ENCODE measurements at regions not wholly inside any gene's neighbourhood (a gene's known extent, or its start where the extent isn't known, plus 50 kb on each side); places are given as distances from the start of the nearest gene placed in this dataset.

DNA sequence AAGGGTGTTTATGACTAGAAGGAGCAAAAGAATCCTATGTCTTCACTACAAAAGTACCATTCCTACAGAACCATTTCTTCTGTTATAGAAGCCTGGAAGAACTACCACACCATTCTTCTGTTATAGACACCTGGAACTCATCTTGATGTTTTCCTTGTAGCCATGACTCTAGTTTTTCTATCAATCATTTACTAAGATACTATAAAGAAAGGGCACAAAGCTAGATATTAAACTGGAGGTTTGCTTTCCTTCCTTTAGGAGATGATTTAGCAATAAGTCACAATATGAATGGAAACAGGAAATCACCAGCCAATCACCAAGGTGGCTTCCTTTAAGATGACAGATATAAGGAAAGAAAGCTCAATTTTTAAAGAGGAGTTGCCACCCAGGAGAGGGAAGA lies 100.3 kb upstream of the NEUROD1 start:
- Histone ChIP-seq H3K27ac (peak overlapping the region in 1 of 2 donors; percentile 5), H3K4me3 (no peak overlapping the region), H3K27me3 (no peaks in the 10 kb centered on the region), H3K36me3 (ENCODE audit: low read depth, missing control alignments) (no peaks in the 10 kb centered on the region), H3K9me3 (no peaks in the 10 kb centered on the region), H3K4me1 (peaks cover 16% of the 10 kb centered on the region)
- TF ChIP-seq, protein P1, sequence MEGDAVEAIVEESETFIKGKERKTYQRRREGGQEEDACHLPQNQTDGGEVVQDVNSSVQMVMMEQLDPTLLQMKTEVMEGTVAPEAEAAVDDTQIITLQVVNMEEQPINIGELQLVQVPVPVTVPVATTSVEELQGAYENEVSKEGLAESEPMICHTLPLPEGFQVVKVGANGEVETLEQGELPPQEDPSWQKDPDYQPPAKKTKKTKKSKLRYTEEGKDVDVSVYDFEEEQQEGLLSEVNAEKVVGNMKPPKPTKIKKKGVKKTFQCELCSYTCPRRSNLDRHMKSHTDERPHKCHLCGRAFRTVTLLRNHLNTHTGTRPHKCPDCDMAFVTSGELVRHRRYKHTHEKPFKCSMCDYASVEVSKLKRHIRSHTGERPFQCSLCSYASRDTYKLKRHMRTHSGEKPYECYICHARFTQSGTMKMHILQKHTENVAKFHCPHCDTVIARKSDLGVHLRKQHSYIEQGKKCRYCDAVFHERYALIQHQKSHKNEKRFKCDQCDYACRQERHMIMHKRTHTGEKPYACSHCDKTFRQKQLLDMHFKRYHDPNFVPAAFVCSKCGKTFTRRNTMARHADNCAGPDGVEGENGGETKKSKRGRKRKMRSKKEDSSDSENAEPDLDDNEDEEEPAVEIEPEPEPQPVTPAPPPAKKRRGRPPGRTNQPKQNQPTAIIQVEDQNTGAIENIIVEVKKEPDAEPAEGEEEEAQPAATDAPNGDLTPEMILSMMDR (IDR thresholded peaks at IDR 0.05) = no peak
- no peak for TF ChIP-seq POLR2A (IDR thresholded peaks at IDR 0.05)
- no peak for DNase-seq
- intact Hi-C loops (cut with DNase I; ENCODE audit: low total_unique reads) = no loop called here

DNA sequence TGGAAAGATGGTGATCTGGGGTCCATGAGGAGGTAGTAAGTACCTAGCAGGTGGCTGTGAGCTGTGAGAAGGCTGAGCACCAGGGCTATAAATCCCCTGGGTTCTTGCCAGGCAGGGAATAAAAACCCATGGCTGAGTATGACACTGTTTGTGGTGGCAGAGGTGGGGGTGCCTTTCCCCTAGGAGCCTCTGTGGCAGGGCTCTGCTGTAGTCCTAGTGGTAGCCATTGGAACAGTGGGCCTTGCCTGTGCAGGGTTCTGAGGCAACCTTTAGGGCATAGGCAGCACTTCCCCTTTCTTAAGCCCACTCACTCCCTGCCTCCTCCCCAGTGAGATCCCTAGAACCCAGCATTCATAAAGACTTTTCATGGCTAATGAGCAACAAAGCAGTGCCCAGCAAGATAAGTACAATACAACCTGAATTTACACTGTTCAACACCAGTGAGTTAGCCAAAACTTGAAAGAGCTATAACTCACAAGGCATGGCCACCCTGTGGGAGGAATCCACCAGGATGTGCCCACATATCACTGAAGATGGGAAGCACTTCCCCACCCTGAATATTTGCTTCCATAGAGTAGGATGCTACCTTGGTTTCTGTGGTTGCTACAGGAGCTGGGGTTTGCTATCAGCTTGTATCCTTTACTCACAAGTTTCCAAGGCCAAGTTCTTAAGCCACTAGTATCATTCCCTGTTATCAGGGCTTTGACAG lies 100.9 kb upstream of the NEUROD1 start:
- intact Hi-C loops (cut with DNase I; ENCODE audit: low total_unique reads) = no loop called here
- Histone ChIP-seq H3K4me3 (no peak overlapping the region), H3K4me1 (peaks cover 16% of the 10 kb centered on the region), H3K9me3 (no peaks in the 10 kb centered on the region), H3K27me3 (no peaks in the 10 kb centered on the region), H3K27ac (peak overlapping the region in 1 of 2 donors; percentile 5), H3K36me3 (ENCODE audit: low read depth, missing control alignments) (no peaks in the 10 kb centered on the region)
- DNase-seq = no peak
- TF ChIP-seq POLR2A (IDR thresholded peaks at IDR 0.05) = no peak
- TF ChIP-seq, protein P1 (IDR thresholded peaks at IDR 0.05) = no peak

DNA sequence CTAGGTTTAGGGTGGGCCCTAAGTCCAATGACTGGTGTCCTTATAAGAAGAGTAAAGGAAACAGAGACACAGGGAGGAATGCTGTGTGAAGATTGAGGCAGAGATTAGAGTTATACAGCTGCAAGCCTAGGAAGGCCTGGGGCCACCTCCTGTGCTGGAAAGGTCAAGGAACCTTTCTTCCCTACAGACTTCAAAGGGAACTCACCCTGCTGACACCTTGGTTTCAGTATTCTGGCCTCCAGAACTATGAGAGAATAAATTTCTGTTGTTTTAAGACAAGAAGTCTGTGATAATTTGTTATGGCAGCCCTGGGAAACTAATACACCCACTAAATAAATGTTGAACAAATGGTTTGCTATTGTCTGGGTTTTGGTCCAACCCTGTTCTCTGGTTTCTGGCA lies 102.3 kb upstream of the NEUROD1 start:
- Histone ChIP-seq H3K27ac (no peak overlapping the region), H3K4me1 (peaks cover 16% of the 10 kb centered on the region), H3K27me3 (no peaks in the 10 kb centered on the region), H3K9me3 (no peaks in the 10 kb centered on the region), H3K36me3 (ENCODE audit: low read depth, missing control alignments) (no peaks in the 10 kb centered on the region), H3K4me3 (no peak overlapping the region)
- intact Hi-C loops (cut with DNase I; ENCODE audit: low total_unique reads) = no loop called here
- TF ChIP-seq, protein P1 (IDR thresholded peaks at IDR 0.05) = no peak
- TF ChIP-seq POLR2A (IDR thresholded peaks at IDR 0.05) = no peak
- no peak for DNase-seq

DNA sequence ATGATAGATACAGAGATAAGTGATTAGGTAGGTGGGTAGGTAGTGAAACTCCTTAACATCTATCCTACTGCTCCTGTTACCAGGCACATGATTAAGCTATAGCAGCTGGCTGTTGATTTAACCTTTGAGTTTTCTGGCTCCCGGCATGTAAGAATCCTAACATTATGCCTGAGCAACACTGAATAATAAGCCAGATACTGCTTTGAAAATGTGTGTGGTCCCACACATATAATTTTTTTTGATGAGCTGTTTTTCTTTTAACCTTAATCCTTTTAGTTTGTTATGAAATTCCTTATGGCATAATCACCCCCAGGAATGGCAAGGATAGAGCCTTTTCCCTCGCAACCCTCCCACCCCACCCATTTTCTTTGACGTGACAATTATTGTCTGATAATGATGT lies 104.2 kb upstream of the NEUROD1 start:
- Histone ChIP-seq H3K27ac (no peak overlapping the region), H3K4me1 (peaks cover 10% of the 10 kb centered on the region), H3K27me3 (no peaks in the 10 kb centered on the region), H3K9me3 (no peaks in the 10 kb centered on the region), H3K36me3 (ENCODE audit: low read depth, missing control alignments) (no peaks in the 10 kb centered on the region), H3K4me3 (no peak overlapping the region)
- 58 to 66% methylated on average over 3 of the region's 3 CpGs for WGBS, 2 donors
- no peak for TF ChIP-seq POLR2A (IDR thresholded peaks at IDR 0.05)
- TF ChIP-seq, protein P1 (IDR thresholded peaks at IDR 0.05) = no peak
- DNase-seq = no peak
- intact Hi-C loops (cut with DNase I; ENCODE audit: low total_unique reads) = no loop called here

DNA sequence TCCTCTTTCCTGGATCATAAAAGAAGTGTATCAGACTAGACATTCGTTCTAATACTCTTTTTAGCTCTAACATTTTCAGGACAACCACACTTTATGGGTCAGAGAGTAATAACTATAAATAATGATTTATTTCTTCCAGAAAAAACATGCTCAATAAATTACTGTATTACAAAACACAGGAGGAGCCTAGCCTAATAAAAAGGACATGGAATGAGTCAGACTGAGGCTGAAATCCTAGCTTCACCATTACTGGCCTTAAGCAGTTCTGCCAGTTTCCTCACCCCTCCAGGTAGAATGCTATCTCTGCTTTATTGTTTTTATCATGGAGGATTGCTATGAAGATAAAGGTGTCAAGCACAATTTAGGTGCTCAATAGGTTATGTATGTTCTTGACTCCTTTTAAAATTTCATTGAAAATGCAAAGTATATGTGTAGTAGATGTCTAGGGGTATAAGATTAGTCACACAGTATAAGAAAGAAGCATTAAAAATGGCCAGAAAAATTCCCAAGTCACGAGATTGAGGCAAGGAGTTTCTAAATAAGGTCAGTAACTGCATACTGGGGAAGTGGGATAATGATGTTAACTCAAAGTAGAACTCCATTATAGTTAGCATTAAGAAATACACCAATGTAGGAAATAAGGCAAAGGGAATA lies 105.5 kb upstream of the NEUROD1 start:
- intact Hi-C loops (cut with DNase I; ENCODE audit: low total_unique reads) = no loop called here

More for the DNA sequence above, 105.5 kb upstream of the NEUROD1 start:
- Histone ChIP-seq H3K36me3 (ENCODE audit: low read depth, missing control alignments) (no peaks in the 10 kb centered on the region), H3K4me3 (no peak overlapping the region), H3K9me3 (no peaks in the 10 kb centered on the region), H3K4me1 (peaks cover under 1% of the 10 kb centered on the region), H3K27me3 (no peaks in the 10 kb centered on the region), H3K27ac (no peak overlapping the region)
- TF ChIP-seq POLR2A (IDR thresholded peaks at IDR 0.05) = no peak
- TF ChIP-seq, protein P1 (IDR thresholded peaks at IDR 0.05) = no peak
- WGBS, 2 donors = 76 to 81% methylated on average over 2 of the region's 2 CpGs
- DNase-seq = no peak
